ENCODE measurements at regions not wholly inside any gene's neighbourhood (a gene's known extent, or its start where the extent isn't known, plus 50 kb on each side); places are given as distances from the start of the nearest gene placed in this dataset.

- TF ChIP-seq CTCF (IDR thresholded peaks at IDR 0.05; ENCODE audit: low read depth, low read length, poor library complexity, severe bottlenecking): no peak
- TF ChIP-seq EZH2phosphoT487 (IDR thresholded peaks at IDR 0.05; ENCODE audit: borderline replicate concordance, low read length): no peak
Observed at GRCh38 chr2:106969777-106970176, 83.8 kb upstream of the ST6GAL2 start.
